NCI-H2029 treated with DMSO at 0.1 percent for 48 hours (cell line): ENCODE measurements at regions not wholly inside any gene's neighbourhood (a gene's known extent, or its start where the extent isn't known, plus 50 kb on each side); places are given as distances from the start of the nearest gene placed in this dataset.
"Not testable (repeated sequence)": the region's sequence is repeated elsewhere in the genome, so short reads cannot be mapped to it uniquely, and the experiment has no call there.

Source experiments
- DNase-seq: peaks from one replicate; lab custom pipeline; 2025; lab: John Stamatoyannopoulos, UW

DNA sequence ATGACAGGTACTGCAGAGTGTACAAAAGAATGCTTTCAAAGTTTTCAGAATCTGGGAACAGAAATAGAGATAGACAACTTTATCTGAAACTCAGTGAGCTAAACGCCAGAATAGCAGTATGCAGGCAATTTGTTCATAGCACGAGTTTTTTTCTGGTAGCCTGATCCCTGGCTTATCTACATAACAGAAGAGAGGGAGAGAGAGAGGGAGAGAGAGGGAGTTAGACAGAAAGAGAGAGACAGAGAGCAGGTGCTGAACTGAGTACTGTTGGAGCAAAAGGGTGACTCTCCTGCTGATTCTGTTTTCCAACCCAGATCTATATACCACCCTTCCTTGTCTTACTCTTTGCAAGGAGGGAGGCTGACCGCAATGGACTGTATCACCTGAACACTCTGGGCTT, 388.0 kb upstream of the CA10 start:
- DNase-seq, result no peak

DNA sequence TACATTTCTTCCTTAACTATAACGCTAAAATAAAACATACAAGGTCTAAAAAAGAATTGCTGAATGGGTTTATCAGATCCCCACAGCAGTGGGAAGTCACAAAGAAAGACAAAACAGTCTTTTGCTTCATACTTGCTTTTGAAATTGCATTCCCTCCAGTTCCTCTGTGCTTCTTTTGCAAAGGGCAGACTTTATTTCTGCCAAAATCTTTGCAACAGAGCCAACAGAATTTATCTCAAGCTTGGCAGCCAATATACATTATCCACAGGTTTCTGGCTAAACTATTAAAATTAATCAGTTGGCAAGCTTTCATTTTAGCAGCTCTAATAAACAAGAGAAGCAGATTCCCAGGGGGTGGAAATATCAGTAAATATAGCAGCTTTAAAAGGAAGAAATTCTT, 378.9 kb upstream of the CA10 start:
- DNase-seq, result no peak

DNA sequence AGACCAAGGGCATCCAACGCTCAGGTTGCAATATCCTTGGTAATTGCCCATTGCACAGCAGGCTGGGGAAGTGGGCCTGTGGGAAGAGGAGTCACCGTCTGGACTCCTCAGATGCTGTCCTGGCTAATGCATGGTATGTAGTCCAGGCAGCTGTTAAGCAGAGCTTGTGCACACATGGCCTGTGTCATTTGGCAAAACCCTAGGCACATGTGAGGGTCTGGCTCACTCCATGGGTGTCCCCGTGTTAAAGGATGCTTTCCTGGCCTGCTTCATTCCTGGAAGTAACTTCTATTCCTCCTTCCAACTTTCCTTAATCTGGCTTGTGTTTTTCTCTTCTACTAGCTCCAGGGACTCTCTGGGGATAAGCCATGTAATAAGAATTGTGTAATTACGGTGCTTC, 378.0 kb upstream of the CA10 start:
- DNase-seq, result no peak

DNA sequence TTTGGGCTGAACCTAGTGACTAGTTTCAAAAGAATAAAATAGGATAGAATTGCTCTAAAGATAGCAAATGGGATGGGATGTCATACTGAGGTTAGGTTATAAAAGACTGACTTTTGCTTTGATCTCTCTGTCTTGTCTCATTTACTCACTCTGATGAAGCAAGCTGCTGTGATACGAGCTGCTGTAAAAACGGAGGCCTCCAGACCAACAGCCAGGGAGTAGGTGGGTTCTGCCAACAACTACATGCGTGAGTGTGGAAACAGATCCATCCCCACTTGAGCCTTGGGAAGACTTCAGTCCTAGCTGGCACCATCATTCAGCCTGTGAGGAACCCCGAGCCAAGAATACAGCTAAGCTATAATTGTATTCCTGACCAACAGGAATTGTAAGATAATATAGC, 373.9 kb upstream of the CA10 start:
- no peak for DNase-seq

DNA sequence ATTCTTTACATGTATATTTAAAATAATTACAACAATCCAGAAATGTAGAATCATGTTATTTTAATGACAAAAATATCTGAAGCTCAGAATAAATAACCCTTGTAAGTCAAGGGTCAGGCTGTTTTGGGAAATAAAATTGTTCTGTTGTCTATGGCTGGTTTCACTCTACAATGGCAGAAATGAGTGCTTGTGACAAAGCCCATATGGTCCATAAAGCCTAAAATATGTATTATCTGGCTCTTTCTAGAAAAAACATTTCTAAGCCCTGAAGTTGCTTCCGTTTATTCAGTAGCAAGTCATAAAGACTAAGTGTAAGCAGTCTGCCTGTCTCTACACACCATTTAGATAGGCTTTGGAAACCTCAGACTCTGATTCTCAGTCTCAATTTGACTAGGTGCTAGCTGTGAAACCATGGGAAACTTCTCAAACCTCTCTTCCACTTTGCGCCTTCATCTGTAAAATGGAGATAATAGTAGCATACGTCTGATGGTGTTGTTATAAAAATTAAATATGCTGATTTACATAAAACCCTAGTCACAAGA, 365.7 kb upstream of the CA10 start:
- DNase-seq, result no peak

DNA sequence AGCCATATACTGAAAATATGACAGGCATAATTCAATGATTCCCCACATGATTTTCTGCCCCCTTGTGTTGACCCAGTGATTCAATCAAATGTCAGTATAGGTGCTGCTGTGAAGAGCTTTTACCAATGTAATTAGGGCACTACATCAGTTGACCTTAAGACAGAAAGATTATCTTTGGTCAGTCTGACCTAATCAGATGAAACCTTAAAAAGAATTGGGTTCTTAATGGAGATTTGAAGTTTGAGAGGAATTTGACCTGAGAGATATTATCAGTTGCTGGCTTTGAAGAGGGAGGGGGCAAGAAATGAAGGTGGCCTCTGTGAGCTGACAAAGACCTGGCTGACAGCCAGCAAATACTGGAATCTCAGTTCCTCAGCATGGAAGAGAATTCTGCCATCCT, 358.7 kb upstream of the CA10 start:
- DNase-seq, result no peak

DNA sequence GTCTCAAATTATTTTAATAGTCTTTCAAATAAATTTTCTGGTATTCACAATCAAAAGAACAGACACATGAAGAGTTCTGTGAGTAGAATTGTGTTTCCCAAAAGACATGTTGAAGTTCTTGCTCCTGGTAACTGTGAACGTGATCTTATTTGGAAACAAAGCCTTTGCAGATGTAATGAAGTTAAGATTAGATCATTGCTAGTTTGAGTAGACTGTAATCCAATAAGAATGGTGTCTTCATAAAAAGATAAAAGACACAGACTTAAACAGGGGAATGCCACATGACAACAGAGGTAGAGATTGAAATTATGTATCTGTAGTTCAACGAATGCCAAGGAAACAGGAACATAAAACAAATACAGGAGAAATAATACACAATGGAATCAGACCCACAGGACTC, 357.4 kb upstream of the CA10 start:
- DNase-seq, result no peak

DNA sequence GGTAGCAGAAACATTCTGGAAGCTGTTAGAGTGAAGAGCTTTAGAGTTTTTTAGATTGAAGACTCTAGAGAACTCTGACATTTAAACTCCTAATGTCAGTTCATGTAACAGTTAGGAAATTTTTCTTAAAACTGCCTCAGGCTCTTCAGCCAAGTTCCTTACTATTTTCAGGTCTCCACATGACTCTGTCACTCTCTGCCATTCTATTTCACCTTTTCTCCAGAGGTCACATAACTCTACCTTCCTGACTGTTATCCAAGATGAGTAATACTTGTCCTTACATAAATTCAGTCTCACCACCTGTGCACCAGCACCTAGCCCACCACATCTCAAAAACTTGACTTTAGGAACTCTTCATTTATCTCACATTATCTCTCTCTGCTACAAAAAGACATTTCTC, 347.1 kb upstream of the CA10 start:
- no peak for DNase-seq

DNA sequence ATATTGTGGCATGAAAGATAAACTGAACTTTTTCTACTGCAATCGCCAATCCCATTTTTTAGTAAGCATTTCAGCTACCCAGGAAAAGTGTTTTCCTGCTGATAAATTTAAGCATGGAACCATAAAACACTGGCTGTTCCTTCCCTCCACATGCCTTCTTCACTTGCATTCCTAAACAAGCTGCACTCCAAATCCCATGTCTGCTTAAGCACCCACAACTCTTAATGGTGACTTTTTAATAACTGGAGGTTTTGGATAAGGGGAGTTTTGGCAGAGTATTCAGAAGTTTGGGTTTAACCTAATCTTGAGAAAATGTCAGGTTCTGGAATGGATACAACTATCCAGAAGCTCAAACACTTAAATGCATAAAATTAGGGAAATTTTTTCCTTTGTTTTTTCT, 345.6 kb upstream of the CA10 start:
- no peak for DNase-seq

DNA sequence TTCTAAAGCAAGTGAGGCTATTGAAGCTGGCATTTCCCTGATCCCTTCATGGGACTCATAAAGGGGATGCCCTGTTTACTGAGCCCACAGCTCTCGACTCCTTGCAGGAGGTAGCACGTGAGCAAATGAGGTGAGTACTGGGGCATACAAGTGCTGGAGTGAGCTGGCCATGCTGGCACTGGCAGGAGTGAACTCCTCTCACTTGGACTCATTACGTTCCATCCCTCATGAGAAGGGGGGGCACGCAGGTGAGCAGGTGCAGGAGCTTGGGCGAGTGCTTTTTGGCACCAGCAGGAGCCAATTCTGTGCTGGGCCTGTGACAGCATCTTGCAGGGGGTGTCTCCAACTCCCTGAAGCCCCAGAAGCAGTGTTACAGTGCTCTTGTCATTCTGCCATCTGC, 337.1 kb upstream of the CA10 start:
- no peak for DNase-seq

DNA sequence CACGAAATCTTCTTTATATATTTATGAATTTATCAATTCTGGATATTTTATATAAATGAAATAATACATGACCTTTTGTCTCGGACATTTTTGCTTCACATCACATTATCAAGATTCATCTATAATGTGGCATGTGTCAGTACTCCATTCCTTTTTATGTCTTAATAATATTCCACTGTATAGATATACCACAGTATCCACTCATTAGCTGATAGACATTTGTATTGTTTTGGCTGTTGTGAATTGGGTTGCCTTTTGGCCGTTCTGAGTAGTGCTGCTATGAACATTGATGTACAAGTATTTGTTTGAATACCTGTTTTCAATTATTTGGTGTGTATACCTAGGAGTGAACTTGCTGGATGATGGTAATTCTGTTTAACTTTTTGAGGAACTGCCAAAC, 323.8 kb upstream of the CA10 start:
- no peak for DNase-seq

DNA sequence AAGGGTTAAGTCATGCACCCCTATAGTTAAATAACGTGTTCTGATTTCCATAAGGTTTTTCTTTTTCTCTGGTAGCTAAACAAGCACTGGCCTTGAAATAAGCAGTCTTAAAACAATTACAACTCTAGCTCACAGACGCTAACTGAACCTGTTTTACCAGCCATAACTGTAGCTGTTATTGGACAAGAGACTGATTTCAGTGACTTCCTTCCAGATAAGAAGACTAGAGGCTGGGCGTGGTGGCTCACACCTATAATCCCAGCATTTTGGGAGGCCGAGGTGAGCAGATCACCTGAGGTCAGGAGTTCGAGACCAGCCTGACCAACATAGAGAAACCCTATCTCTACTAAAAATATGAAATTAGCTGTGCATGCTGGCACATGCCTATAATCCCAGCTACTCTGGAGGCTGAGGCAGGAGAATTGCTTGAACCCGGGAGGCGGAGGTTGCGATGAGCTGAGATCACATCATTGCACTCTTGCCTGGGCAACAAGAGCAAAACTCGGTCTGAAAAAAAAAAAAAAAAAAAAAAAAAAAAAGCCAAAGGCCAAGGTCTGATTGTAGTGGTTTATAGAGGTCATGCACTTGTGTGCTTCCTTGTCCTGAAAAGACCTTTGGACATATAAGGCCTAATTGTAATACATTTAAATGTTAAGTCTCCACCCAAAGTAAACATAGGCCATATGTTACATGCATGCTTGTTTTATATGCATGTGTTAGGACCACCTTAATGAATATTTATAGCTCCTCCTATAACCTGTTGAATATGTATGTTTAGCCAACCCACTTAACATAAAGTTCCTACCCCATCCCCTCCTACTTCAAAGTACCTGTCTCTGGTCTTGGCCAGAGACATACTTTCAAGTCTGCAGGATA, 319.5 kb upstream of the CA10 start:
- DNase-seq, result no peak

DNA sequence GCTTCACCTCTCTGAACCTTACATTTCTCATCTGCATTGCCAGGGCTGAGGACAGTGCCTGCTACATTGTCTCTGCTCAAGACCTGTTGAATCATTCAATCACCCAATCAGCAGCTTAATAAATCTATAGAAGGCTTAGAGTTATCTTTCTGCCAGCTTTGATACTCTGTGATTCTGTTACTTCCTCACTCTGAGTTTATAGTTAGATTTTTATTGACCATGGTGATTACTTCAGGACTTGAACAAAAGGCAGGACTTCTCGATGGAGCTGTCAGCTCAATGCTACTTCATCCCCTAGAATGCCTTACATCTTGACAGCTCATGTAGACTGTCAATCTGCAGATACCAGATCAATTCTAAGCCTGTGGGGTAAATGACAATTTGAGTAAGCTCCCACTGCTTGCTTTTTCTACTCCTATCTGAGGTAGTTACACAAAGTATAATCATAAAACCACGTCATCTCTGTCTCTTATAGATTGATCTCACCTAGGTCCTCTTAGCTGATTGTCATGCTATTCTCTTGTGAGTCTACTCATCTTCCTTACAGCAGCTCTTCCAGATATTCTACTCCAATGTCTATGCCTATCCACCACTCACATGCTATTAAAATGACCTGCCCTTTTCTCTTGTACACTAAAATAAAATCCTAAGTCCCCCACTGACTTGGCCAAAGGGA, 318.3 kb upstream of the CA10 start:
- no peak for DNase-seq

DNA sequence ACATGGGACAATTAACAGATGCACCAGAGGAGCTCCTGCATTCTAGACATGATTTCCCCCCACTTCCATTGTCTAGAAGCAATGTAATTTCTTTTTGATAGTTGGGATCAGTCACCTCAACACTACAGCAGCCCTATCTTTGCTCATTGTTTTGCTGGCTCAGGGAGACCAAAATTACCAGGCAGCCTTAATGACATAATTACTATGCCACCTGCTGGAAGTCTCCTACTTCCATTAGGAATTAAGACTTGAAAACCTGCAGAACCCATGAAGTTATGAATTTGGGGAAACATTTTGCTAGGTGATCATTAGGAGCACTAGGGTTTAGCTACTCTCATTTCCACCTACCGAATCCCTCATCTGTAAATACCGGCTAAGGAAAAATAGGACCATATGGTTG, 312.0 kb upstream of the CA10 start:
- no peak for DNase-seq

DNA sequence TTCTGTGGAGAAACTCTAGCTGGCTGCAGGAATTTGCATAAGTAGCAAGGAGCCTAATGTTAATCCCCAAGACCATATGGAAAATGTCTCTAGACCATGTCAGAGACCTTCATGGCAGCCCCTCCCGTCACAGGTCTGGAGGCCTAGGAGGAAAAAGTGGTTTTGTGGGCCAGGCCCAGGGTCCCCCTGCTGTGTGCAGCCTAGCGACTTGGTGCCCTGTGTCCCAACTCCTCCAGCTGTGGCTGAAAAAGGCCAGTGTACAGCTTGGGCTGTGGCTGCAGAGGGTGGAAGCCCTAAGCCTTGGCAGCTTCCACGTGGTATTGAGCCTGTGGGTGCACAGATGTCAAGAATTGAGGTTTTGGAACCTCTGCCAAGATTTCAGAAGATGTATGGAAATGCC, 306.9 kb upstream of the CA10 start:
- DNase-seq, result no peak

DNA sequence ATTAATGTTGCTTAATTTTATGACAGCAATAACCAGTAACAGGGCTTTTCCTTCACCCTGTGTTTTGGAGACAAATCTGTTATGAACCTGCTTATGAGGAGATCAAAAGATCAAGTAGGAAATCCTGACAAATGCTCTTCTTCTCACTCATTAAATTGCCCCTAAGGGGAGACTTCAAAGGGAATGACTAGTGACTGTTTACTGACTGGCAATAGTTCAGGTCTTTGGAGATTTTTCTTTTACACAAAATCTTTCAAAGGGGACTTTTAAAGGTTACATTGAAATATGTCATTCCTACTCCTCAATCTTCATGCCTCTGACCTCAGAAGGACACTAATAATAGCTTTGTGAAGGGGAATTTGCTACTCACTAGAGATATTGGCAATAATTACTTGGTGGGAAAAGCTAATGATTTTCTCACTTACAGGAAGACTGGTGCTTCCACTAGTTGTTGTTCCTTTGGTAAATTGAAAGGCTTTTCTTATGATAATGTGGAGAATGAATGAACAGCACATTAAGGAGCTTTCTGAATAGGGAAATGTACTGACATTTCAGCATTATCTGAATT, 292.9 kb upstream of the CA10 start:
- no peak for DNase-seq

DNA sequence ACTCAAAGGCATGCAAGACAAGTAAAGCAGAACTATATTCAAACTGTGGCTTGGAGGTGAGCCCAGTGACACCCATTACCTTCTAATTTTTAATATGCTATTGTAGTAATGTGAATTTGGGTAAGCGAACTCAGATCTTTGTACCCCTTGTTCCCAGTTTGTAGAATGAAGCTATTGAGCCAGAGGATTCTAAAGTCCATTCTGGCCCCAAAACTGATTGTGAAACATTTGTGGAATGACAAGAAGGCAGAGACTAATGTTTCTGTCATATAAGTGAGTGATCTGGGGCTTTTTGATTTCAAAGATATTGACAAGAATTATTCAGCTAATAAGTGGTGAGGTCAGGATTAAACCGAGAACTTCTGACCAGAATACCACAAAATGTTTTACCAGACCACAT, 283.8 kb upstream of the CA10 start:
- no peak for DNase-seq

DNA sequence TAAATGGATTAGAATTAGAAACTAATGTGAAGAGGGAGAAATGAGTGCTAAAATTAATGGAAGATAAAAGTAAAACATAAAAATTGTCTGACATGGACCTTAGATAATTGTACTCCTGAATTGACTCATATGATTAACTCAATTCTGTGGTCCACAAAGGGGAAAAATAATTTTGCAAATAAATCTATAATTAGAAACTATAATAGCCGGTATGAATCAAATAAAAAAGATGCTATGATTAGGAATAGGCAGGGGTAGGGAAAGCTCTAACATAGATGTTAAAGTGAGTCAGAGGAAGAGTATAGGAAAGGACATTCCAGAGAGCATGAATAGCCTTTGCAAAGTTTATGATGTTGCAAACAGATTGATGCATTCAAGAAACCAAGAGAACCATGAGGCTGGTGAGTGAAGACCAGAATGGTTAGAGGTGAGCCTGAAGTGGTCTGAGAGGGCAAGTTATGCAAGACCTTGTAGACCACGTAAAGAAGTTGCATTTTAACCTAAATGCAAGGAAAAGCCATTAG, 262.1 kb upstream of the CA10 start:
- no peak for DNase-seq

DNA sequence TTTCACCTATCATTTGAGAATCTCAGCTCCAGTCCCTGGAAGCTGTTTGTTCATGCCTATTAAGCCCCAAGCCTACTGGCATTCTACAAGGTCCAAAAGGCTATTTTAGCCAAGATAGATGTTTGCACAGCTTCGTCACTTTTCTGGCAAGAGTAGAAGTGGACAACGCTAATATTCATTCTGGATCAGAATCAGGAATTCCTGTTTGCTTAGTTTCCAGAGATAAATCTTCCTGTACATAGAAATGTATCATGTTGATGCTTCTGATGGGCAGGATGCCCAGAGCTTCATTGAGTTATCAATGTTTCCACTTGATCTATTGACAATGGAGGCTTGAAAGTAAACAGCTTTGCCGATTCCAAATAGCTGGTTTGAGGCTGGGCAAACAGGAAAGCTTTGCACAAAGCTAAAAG, 260.7 kb upstream of the CA10 start:
- DNase-seq, result peak; percentile 85

DNA sequence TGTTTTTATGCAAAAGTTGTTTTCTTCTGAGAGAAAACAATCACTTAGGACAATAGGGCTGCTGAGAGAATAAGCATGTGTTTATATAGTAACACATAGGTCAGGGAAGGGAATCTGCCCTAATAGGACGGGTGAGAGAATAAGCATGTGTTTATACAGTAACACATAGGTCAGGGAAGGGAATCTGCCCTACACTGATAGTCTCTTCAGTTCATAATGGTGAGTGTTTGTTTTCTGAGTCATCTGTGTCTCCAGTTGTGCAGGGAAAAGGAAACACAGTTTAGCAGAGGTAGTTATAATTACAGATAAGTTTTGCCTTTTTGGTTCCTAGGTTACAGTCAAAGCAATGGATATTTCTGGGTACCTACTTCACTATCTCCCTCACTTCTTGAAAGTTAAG, 252.3 kb upstream of the CA10 start:
- peak; percentile 84 for DNase-seq

DNA sequence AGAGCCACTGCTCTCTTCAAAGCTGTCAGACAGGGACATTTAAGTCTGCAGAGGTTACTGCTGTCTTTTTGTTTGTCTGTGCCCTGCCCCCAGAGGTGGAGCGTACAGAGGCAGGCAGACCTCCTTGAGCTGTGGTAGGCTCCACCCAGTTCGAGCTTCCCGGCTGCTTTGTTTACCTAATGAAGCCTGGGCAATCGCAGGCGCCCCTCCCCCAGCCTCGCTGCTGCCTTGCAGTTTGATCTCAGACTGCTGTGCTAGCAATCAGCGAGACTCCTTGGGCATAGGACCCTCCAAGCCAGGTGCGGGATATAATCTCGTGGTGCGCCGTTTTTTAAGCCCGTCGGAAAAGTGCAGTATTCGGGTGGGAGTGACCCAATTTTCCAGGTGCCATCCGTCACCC, 250.7 kb upstream of the CA10 start:
- not testable (repeated sequence) for DNase-seq

DNA sequence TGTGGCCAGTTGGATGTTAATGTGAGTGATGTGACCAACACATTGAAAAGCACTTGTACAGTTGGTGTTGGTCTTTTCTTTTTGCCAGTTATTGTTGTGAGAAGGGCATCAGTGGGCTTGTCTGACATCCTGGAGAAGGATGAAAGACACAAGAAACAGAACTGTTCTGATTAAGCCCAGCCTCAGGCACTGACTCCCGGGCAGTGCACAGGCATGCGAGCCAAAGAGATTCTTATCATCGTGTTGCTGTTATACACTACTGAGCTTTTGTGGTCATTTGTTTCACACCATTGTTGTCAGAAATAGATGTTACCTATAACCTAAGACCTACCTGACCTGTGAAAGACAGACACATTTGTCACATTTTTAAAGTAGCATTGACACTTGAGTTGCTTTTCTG, 236.8 kb upstream of the CA10 start:
- DNase-seq, result no peak

DNA sequence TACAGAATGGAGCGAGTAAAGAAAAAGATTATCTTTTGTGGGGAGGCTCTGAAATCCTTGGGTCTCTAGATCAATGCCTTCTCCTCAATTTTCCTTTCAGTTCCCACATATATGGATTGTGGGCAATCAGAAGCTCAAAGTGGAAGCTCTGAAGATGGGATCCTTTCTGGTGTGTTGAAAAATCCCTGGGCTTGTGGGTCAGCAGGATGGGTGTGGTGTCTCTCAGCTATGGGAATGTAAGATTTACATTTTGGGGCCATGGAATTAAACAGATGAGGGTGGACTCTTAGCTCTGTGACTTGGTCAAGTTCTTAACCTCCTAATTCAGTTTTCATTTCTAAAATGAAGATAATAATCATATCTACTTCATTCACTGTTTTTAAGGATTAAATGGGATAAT, 231.9 kb upstream of the CA10 start:
- DNase-seq, result no peak
